Neutrophil (primary cell): ENCODE measurements at regions not wholly inside any gene's neighbourhood (a gene's known extent, or its start where the extent isn't known, plus 50 kb on each side); places are given as distances from the start of the nearest gene placed in this dataset.
"Not testable (repeated sequence)": the region's sequence is repeated elsewhere in the genome, so short reads cannot be mapped to it uniquely, and the experiment has no call there.

Experiments
- H3K27ac ChIP-seq: fragments of 200-600 bp; sonication (generic); 2 replicates; pipeline ENCODE4 v1.5.1; 2016; ENCODE audit warnings: mild to moderate bottlenecking, moderate library complexity
- H3K27me3 ChIP-seq: fragments of 200-600 bp; sonication (generic); 2 replicates; pipeline ENCODE4 v1.6.0; 2016; ENCODE audit warnings: mild to moderate bottlenecking
- H3K36me3 ChIP-seq: fragments of 200-600 bp; sonication (generic); 2 replicates; pipeline ENCODE4 v1.5.1; 2017
- H3K4me1 ChIP-seq, 2 experiments: fragments of 200-600 bp in 1 of 2; sonication (generic) in 1 of 2; 1 replicate in 1 of 2; 2 replicates in 1 of 2; pipeline versions ENCODE4 v1.5.1 to v1.6.1; 2013 to 2016; ENCODE audit warnings: low read depth in 1 of 2, low read length in 1 of 2, mild to moderate bottlenecking in 1 of 2, moderate library complexity in 1 of 2; ENCODE audit not compliant: control insufficient read depth in 1 of 2, insufficient read depth in 1 of 2
- H3K4me3 ChIP-seq, 2 experiments: fragments of 200-600 bp in 1 of 2; sonication (generic) in 1 of 2; 1 replicate in 1 of 2; 2 replicates in 1 of 2; pipeline ENCODE4 v1.5.1; 2013 to 2016; ENCODE audit warnings: low read depth in 1 of 2, low read length in 1 of 2, mild to moderate bottlenecking in 1 of 2, moderate library complexity in 1 of 2
- H3K9me3 ChIP-seq: fragments of 200-600 bp; sonication (generic); 2 replicates; pipeline ENCODE4 v1.5.1; 2016
- CTCF ChIP-seq: fragments of 200-600 bp; sonication (generic); IDR thresholded peaks from 2 replicates; pipeline ENCODE4 v1.5.1; 2016; ENCODE audit warnings: antibody characterized with exemption

DNA sequence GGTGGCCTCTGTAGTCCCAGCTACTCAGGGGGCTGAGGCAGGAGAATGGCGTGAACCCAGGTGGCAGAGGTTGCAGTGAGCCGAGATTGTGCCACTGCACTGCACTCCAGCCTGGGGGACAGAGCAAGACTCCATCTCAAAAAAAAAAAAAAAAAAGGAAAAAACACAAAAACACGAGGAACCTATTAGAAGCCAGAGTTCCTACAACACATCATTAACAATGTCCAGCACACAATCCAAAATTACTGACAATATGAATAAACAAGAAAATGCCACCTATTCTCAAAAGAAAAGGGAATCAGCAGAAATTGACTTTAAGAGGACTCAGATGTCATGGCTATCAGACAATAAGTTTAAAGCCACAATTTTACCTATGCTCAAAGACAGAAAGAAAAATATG is 57.3 kb upstream of the HS3ST3A1 start:
- not testable (repeated sequence) for H3K4me3 ChIP-seq, H3K27ac ChIP-seq, H3K9me3 ChIP-seq, H3K27me3 ChIP-seq, H3K4me1 ChIP-seq, H3K36me3 ChIP-seq

- no peaks in the 10 kb centered on the region for H3K4me1 ChIP-seq
- no peak overlapping the region for H3K4me3 ChIP-seq
- no peaks in the 10 kb centered on the region for H3K27me3 ChIP-seq
- no peaks in the 10 kb centered on the region for H3K36me3 ChIP-seq
- H3K9me3 ChIP-seq = peaks cover 4% of the 10 kb centered on the region
- no peak overlapping the region for H3K27ac ChIP-seq
- no peak for TF ChIP-seq CTCF
These were observed 64.3 kb upstream of the HS3ST3A1 start for GRCh38 chr17:13665872-13666635.

DNA sequence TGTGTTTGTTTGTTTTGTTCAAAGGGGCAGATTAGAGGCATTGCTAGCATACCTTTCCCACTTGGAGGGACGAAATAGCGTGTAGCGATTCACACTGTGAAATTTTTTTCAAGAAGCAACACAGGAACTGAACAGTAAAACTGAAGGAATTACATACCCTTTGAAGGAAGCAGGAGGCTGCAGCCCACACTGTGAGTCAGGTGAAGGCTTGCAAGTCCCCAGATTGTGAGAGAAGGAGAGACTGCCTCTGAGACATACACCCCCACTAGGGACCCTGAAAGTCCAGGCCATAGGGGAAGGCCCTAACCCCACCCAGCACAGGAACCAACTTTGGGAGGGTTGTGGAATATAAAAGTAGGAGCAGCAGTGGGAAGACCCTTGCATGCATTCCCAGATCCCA is 69.6 kb upstream of the HS3ST3A1 start:
- peaks cover 4% of the 10 kb centered on the region for H3K9me3 ChIP-seq
- no peak for TF ChIP-seq CTCF
- H3K4me3 ChIP-seq = no peak overlapping the region
- H3K4me1 ChIP-seq = no peaks in the 10 kb centered on the region
- H3K36me3 ChIP-seq = no peaks in the 10 kb centered on the region
- no peaks in the 10 kb centered on the region for H3K27me3 ChIP-seq
- H3K27ac ChIP-seq = no peak overlapping the region

DNA sequence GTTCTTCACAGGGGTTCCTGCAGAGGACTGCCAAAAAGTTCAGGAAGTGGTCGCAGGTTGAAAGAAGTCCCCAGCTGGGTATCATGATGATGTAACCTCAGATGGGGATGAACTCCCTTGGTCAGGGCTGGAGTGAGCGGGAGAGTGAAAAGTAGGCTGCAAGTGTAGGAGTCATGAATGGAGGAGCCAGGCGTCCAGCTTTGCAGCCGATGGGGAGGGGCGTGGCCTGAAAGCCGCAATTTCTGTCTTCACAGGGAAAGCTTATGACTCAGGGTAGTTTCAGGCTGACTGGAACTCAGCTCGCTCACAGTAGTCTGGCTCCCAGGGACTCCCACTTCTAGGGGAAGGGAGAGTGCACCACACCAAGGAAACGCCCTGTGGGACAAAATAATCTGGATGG is 70.0 kb upstream of the HS3ST3A1 start:
- H3K27me3 ChIP-seq = no peaks in the 10 kb centered on the region
- no peak overlapping the region for H3K27ac ChIP-seq
- H3K9me3 ChIP-seq = peaks cover 4% of the 10 kb centered on the region
- H3K36me3 ChIP-seq = no peaks in the 10 kb centered on the region
- TF ChIP-seq CTCF = no peak
- H3K4me1 ChIP-seq = no peaks in the 10 kb centered on the region
- no peak overlapping the region for H3K4me3 ChIP-seq

DNA sequence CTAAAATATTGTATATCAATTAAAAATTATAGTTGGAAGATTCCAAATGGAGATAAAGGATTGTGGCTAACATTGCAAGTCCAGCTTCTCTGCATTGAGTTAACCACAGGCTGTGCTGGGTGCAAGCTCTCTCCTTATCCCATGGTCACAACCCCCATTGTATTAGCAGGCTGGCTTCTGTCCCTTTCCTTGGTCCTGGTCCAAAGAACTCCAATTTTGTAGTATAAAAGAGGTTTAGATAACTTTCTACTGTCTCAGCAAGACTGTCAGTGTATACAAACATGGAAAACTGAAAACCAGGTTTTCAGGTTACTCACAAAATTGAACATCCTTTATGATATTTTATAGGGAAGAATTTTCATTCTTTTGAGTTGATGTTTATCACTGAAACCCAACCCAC is 76.6 kb upstream of the HS3ST3A1 start:
- Histone ChIP-seq H3K4me3 (no peak overlapping the region), H3K4me1 (no peaks in the 10 kb centered on the region), H3K27ac (no peak overlapping the region), H3K27me3 (no peaks in the 10 kb centered on the region), H3K36me3 (no peaks in the 10 kb centered on the region), H3K9me3 (no peaks in the 10 kb centered on the region)
- TF ChIP-seq CTCF = no peak

GRCh38 chr17:13678841-13679240 is 77.1 kb upstream of the HS3ST3A1 start:
- no peaks in the 10 kb centered on the region for H3K4me1 ChIP-seq
- H3K9me3 ChIP-seq = no peaks in the 10 kb centered on the region
- no peaks in the 10 kb centered on the region for H3K36me3 ChIP-seq
- H3K27ac ChIP-seq = no peak overlapping the region
- TF ChIP-seq CTCF = no peak
- H3K4me3 ChIP-seq = no peak overlapping the region
- no peaks in the 10 kb centered on the region for H3K27me3 ChIP-seq
